Activated T-helper 1 cell treated with Interleukin-2 at 50 U/mL for 16 hours (primary cell): ENCODE measurements at regions not wholly inside any gene's neighbourhood (a gene's known extent, or its start where the extent isn't known, plus 50 kb on each side); places are given as distances from the start of the nearest gene placed in this dataset.

Experiments used
- DNase-seq: peaks from one replicate; pipeline ENCODE4 v3.0.0-alpha.2; 2020; ENCODE audit warnings: low read depth

DNA sequence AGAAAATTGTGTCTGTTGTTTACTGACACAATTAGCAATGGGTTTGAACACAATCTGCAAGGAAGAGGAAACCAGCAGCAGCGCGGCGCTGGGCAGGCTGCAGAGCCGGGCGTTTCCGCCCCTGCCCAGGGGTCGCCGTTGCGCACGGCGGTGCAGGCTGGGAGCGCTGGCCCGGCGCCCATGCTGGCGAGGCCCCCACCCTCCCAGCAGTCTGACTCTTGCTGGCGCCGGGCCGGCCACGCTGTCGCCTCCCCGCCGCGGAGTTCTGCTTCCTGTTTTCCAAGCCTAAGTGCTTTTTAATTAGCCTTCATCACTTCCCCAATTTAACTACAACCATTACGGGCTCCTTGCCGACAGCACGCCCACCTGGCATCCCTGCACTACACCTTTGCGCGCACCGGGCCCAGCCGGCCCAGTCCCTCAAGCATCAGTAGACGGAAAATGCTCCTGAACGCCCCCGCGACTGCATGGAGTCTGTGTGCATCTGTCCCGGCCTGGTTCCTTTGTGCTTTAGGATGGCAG lies 212.1 kb downstream of the GXYLT1 start:
- no peak for DNase-seq

DNA sequence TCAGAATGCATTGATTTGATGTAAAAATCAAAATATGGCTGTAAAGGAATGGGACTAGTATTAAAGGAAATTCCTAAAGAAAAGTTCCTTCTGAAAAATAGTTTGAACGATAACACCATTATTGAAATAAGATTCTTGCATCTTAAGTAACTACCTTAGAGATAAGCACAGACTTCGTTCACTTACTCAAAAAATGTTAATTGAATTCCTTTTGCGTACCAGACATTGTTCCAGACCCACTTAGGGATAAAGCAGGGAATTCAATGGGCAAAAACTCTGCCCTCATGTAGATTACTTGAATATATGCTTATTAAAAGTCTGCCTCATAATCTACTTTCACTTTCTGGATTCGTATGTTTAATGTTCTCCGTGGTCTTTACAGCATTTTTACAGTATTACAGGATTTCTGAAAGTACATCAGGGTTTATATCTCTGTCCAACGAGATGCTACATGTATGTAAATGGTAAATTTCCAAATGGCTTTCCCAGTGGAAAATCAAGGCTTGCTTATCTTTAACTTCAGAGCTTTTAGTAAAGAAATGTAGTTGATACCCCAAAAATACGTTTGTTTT lies 213.7 kb downstream of the GXYLT1 start:
- DNase-seq = no peak

DNA sequence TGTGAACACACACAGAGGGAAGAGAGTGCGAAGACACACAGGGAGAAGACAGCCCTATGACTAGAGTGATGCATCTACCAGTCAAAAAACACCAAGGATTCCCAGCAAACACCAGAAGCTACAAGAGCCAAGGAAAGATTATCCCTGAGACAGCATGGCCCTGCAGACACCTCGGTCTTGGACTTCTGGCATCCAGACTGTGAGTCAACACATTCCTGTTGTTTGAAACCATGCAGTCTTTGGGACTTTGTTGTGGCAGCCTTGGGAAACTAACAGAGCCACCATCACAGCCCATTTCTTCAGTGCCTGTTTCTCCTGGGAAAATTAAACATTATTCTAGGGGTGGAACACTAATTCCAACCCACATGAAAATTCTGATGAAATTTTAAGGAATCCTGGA lies 220.6 kb downstream of the GXYLT1 start:
- no peak for DNase-seq

DNA sequence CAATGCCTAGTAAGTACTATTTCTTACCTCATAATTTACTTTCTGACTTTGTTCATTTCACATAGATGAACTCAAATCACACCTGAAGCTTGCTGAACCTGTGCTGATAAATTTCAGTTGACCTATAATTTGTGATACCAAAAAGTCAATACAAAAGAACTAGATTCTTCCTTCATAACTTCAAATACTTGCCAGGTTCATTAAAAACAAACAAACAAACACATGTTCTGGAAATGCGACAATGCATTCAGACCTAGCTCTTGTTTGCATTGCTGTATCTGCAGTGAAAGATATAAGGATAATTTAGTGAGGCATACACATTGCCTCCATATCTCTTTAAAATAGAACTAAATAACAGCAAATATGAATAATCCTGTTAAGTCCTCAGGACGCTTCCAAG lies 221.3 kb downstream of the GXYLT1 start:
- DNase-seq = no peak

DNA sequence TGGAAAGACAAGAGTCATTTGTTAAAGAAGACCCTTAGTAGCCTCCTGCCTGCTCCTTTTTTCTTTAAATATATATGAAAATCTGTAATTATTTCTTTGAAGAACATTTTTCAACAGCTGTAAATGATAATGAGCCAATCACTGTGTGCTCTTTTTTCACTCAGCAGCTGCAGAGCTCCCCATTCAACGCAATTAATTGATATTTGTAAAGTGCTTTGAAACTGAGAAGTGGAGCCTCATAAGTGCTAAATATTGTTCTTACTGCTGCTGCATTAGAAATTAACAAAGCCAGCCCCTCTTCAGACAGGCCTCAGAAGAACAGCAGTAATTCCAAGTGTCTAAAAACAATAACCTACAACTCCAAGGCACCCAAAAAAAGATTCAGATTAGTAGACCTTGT lies 224.3 kb downstream of the GXYLT1 start:
- no peak for DNase-seq

DNA sequence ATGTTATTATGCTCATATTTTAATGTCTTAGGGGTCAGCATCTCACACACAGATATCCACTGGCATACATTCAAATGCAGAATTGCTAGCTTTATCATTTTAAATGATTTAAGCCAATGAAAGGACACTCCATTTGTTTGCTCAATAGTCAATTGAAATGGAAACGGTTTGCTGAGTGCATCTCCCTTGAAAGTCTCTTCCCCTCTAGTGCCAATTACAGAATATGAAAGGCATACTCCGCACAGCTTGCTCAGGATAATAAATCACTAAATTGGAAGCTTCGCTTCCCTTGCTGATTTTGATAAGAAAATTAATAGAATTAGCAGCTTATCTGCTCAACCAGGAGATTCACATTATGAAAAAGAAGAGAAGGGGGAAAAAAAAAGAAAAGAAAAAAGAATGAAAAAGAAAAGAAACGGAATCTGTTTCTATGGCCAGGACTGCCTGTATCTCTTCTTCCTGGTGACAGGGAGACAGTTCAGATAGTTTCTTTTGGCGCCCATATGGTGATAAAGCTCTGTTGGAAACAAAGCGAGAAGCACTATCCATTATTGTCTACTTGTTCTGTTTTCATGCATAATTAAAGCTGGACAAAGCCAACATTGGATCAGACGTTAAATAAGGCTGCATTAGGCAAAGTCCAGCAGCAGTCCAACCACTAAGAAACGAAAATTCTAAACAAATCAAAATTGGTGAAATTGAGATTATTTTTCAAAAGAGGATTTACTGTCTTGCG lies 225.0 kb downstream of the GXYLT1 start:
- no peak for DNase-seq

DNA sequence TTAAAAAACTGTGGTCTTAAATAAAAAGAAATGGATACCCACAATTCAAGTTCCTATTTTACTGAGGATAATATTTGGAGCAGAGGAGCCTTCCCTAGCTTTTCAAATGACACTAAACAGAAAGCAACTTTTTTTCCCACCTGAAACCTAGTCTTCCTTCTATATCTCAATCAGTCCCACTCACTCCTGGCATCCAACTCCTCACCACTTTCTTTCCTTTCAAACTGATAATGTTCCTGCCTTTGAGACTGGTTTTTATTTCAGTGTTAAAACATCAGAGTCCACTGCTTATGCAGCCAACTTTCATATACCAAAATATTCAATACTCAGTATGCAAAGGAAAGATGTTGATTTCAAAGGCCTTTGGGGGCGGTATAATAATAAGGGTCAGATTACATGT lies 225.6 kb downstream of the GXYLT1 start:
- DNase-seq = no peak

DNA sequence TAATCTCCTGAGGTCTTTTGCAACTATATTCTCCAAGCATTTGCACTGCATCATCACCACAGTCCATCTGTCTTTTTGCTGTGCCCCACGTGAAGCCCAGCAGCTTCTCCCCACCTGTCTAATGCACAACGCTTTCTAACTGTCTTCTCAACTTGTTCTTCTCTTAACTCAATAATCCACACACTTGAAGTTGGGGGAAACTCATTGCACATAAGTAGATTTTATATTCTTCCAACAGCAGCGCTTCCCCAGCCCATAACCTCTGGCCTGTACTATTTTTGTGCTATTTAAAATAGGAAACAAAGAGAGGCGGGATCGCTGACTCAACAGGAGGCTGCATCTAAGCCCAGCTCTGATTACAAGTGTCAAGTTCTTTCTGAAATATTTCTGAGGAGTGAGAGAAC lies 226.7 kb downstream of the GXYLT1 start:
- no peak for DNase-seq

DNA sequence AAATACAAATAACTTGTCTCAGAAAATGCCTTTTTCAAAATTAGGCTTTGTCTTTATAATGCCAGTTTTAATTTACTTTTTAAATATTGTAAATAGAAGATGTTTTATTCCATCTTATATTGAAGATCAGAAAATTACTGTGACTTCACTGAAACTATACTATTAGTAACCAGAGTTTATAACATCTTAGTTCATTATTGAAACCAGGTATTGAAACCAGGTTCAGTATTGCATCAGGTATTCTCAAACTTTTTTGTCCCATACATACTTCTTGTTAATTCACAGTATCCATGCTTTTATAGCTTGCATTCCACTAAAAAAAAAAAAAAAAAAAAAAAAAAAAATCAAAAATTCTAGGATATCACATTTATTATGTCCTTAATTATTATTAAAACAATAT lies 227.5 kb downstream of the GXYLT1 start:
- DNase-seq = no peak

DNA sequence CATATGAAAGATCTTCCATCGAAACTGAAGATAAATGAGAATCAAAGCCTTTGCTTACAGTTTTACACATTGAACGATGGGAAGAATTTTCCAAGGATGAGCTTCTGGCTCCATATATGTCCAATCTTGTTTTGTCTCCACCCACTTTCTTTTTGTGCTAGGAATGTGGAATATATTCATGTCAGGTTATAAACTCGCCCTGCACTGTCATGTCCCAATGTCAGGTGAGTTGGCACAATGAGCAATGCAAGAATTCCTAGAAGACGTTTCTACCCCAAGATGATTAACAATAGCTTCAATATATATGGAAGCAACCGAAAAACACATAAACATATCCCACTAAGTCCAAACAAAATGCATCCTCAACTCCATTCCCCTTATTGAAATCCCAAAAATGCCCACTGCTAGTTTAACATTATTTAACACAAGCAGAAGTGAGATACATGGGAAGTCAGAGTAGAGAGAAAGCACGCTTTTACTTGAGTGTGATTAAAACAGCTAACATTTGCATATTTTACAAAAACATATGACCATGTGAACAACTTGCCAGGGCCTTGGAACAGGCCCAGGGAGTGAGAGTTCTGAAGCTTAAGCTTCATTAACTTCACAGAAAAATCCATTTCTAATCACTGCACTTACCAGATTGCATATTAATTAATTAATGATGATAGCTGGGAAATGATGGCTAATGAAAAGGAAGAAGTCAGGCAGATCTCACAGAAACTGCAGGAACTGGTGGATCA lies 233.9 kb downstream of the GXYLT1 start:
- DNase-seq = no peak

DNA sequence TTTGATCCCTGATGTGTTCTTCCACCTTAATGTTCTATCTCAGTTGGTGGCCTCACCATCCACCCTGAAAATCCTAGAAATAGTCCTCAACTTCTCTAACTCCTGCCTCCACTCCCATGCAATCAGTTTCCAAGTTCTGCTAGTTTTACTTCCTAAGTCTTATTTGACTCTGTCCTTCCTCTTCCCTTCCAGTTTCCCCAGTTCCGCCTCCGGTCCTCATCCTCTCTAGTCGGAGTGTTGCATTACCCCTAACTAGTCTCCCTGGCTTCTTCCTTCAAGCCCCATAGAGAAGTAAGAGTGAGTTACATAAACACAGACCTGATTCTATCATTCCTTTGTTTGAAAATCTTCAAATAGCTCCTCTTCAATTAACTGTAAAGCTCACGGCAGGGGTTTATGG lies 236.5 kb downstream of the GXYLT1 start:
- DNase-seq = no peak

DNA sequence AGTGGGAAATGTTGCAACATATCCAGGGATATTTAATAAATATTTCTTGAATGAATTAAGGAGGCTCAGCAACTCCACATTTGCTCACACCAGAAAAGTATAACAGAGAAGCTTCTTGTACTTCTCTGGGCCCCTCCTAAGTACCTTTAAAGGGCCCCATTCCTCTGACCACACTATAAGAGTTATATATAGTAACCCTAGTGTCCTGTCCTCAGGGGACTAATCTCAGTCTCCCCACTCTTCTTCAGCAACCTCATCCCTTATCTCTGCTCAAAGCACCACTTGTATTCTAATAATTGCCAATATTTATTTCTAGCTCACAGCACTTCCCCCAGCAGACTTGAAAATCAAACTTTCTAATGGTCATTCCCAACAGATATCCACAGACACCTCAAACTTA lies 237.1 kb downstream of the GXYLT1 start:
- DNase-seq = no peak

DNA sequence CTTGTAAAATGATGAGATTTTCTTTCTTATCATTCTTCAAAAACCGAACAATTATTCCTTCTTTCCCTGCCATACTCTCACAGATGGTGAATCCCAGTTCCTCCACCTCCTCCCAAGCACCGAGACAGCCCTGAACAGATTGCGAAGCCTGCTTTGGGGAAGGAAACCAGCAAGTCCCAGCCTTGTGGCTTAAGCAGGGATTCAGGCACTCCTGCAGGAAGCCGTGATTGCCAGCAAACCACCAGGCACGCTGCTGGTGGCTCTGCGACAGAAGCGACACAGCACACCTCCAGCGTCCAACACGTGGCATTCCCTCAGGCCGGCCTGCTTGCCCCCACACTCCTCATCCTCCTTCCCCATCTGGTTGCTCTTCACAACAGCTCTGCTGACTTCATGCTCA lies 237.7 kb downstream of the GXYLT1 start:
- DNase-seq = no peak

DNA sequence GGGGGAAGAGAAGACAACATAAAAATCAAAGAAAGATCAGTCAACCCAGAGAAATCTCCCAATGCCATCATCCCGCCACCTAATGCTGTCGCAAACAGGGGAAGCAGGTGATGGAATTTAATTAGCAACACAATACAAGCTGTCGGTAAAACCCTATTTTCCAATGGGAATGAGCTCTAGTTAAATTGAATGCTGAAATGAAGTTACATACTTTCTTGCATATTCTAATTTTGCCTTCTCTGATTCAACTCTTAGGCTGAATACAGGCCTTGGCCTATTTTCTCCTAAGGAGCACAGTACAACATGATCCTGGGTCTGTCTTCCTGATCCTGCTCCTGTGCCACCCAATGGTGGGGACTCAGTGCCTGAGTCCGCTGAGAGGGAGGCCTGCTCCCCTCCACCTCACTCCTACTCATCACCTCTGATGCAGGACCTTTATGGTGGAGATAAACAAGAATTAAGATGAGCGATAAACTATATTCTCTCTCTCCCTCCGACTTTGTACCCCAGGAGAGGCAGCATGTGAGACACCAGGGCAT lies 238.8 kb downstream of the GXYLT1 start:
- no peak for DNase-seq

DNA sequence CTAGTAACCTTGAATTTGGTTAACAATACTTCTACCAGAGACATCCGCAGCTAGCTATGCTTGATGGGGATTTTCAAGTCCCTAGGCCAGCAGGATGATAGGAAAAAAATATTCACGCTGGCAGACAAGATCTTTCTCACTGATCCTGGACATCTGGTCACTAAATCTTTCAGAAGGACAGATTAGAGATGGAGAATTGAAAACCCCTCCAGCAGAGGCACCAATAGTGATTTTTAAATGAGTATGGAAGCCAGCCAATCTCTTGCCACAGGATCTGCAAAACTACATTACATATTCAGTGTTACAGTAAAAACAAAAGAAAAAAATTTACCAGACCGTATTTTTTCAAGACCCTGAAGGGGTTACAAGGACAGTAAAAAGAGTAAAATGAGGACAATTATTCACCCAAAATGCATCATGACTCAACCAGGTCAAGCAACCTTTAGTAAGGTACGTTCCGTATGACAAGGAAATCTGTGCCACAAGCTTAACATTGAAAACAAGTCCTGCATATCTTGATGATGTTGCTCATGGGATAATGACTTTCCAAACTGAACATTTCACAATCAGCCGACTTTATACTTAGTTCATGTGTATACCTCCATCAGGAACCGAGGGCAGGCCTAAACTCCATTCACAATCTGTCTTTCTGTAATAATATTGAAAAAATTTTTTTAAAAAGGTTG lies 239.5 kb downstream of the GXYLT1 start:
- no peak for DNase-seq

DNA sequence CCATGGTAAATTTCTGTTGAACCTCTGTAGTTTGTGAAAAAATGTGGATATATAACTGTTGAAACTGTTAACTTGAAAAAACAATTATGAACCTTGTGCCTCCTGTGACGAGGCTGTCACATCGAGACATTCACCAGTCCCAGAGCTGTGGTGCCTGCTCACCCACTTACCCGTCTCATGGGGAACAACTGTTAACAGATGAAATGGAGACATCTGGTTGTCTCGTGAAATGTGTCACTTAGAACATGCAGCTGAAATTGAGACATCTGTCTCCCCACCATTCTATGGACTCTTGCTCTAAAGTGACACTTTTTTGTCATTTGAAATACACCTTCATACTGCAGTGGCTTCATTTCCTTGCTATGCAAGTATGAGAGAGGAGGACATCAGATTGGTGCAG lies 240.6 kb downstream of the GXYLT1 start:
- DNase-seq = no peak

DNA sequence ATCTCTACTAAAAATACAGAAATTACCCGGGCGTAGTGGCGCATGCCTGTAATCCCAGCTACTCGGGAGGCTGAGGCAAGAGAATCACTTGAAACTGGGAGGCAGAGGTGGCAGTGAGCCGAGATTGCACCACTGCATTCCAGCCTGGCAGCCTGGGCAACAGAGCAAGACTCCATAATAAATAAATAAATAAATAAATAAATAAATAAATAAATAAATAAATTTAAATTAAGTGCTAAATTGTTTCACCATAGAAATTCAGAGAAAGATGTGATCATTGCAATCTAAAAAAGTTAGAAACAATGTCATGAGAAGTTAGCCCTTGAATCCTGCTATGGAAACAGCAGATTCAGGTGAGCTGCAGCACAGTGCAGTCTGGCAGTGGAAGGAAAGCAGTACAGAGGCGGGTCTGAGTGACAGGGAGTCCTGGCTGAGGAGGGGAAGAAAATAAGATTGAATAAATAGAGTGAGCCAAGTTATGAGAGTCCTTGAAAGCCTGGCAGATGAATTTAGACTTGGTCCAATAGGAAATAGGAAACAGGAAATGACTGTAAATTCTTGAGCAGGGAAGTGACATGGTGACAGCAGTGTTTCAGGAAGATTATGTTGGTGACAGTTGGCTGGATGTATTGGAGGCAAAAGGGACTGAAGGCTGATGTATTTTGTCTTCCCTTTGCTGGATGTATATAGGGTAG lies 241.5 kb downstream of the GXYLT1 start:
- DNase-seq = no peak

DNA sequence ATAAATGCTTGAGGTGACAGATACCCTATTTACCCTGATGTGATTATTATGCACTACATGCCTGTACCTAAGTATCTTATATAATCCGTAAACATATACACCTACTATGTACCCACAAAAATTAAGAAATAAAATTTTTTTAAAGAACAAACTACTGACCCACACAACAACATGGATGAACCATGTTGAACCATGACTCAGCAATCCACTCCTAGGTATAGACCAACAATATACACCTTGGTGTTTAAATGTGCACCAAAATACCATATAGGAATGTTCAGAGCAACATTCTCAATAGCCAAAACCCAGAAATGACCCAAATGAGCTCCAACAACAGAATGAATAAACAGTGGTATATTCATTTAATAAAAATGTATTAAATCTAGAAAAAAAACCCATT lies 245.1 kb downstream of the GXYLT1 start:
- no peak for DNase-seq

DNA sequence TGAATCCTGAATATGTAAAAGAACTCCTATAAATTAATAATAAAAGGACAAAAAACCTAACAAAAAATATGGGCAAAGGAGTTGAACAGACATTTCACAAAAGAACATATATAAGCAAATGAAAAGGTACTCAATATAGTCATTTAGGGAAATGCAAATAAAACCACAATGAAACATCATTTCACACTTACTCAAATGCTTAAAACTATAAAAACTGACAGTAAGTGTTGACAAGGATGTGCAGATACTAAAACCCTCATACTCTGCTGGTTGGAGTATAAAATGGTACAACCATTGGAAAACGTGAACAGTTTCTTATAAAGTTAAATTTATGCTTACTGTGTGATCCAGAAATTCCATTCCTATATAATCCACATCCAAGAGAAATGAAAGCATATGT lies 247.1 kb downstream of the GXYLT1 start:
- DNase-seq = no peak

DNA sequence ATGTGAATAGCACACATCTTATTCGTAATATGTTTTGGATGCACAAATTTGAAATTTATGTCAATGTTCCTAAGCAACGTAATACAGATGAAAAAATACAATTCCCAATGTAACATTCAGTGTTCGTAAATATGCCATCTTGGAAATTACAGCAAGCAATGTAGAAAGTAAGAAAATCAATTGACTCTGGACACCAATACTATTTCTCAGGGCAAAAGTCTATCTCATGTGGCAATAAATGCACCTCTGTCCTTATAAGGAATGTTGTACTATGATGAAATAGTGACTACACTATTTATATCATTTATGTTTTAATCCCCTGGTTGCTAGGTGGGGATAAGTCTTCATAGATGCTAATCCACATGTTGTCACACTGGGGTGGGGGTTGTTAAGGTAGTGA lies 251.2 kb downstream of the GXYLT1 start:
- DNase-seq = no peak

DNA sequence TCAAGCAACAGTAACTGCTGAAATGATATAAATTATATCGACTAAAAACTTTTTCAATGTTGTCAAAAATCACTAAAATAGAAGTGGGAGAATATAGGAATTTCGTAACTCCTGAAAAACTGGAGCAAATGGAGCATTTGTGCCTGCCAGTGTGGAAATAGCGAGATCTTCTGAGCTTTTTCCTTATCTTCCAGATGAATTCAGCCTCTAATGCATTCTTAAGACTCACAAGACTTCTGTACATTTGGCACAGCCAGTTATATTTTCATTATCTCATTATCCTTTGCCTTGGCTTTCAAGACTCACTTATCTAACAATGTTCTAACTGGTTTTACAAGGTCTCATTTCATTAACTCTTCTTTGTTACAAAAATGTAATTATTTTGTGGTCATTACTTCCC lies 252.4 kb downstream of the GXYLT1 start:
- DNase-seq = no peak

DNA sequence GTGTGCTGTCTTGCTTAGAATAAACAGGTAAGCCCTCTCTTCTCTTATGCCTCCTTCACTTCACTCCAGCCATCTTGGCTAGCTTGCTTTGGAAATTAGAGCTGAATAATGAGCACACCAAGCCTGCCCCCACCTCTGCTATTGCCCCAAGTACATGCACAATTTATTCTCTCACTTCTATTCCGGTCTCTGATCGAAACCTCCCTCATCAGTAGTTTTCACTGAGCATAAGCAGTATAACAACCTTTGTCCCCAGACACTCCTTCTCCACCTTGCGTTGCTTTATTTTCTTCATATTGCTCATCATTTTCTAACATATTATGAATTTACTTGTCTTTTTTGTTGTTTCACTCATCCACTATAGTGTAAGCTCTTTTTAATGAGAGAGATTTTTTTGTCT lies 253.4 kb downstream of the GXYLT1 start:
- DNase-seq = no peak
